RPMI7951 (cell line): ENCODE measurements at regions not wholly inside any gene's neighbourhood (a gene's known extent, or its start where the extent isn't known, plus 50 kb on each side); places are given as distances from the start of the nearest gene placed in this dataset.

Experiments used
- DNase-seq: peaks from one replicate; pipeline ENCODE4 v3.0.0-alpha.2; 2012; ENCODE audit warnings: low read depth

- no peak for DNase-seq
Measured at GRCh38 chr5:87876616-87877015, 392.0 kb downstream of the TMEM161B start.

DNA sequence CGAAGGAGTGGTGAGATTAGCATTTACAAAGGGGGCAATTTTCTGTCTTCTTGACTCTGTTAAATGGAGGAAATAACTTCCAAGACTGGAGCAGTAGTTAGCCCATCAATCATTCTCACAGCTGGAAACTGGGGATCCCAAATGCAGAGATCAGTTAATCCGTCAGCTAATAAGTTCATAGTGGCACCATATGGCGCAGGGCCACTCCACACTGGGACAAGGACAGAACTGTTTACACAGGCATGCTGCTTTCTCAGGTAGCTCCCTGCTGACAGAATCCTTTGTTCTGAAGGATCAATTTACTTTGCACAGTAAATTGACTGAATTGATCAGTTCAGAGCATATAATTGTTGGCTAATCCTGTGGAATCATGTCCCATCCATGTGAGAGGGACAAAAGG lies 395.7 kb downstream of the TMEM161B start:
- no peak for DNase-seq

- no peak for DNase-seq
Measured at GRCh38 chr5:87868792-87869191, 399.9 kb downstream of the TMEM161B start.

DNA sequence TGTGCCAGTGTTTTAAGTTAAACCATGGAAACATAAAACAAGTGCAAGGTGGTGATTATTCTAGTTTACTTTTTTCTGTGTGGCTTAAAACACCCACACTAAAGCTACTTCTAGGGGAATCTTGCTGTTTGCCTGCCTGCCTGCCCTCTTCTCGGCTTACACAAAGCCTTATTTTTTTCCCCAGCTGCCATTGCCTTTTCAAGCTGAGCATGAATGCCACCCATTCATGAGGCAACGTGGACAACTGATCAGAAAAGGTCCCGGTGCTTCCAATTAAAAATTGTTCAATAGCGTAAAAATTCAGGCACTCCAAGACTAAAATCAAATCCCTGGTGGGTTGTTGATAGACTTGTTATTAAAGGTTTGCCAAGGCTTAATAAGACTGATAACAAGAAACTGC lies 401.4 kb downstream of the TMEM161B start:
- no peak for DNase-seq

GRCh38 chr5:87853541-87853940 lies 415.1 kb downstream of the TMEM161B start:
- DNase-seq = no peak

GRCh38 chr5:87851603-87852002 lies 417.0 kb downstream of the TMEM161B start:
- no peak for DNase-seq

DNA sequence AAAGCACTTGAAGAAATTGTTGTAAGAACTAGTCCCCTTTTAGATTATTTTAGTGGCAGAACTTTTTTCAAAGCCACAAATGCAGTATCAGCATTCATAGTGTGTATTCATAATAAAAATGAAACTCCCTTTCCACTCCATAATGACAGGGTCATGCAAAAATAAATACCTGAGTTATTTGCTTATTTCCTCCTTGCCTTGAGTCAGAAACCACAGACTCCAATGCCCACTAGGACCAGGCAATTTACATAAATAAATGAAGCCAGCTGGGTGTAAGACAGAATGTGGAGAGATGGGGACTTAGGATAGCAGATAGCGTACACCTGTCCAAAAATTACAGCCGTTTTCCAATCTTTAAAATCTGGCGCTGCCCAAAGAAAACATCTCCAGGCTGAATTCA lies 417.8 kb downstream of the TMEM161B start:
- no peak for DNase-seq

GRCh38 chr5:87845734-87846133 lies 422.9 kb downstream of the TMEM161B start:
- peak; percentile 33 for DNase-seq

DNA sequence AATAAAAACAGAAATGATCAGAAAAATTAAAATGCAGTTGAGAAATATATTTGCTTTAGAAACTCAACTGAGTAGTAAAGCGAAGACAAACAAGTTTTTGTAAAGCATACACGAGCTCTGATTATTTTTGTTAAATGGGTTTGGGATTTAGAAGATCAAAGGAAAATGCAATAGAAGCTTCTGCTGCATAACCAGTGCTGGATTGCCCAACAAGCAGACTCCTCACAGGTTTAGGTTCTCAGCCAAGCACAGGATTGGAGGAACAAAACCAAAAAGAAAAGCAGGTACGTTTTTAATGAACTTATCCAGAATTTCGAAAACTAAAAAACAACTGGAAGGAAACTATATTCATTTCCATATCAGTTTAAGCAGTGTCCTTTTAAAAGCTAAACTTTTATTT lies 423.8 kb downstream of the TMEM161B start:
- DNase-seq = no peak

- DNase-seq = no peak
Measured at GRCh38 chr5:87844449-87844848, 424.2 kb downstream of the TMEM161B start.

GRCh38 chr5:87836696-87837095 lies 424.0 kb upstream of the CCNH start:
- no peak for DNase-seq

- peak; percentile 14 for DNase-seq
Measured at GRCh38 chr5:87831499-87831898, 418.8 kb upstream of the CCNH start.

GRCh38 chr5:87829217-87829551 lies 416.5 kb upstream of the CCNH start:
- peak; percentile 84 for DNase-seq

- no peak for DNase-seq
Measured at GRCh38 chr5:87828545-87829216, 416.0 kb upstream of the CCNH start.

DNA sequence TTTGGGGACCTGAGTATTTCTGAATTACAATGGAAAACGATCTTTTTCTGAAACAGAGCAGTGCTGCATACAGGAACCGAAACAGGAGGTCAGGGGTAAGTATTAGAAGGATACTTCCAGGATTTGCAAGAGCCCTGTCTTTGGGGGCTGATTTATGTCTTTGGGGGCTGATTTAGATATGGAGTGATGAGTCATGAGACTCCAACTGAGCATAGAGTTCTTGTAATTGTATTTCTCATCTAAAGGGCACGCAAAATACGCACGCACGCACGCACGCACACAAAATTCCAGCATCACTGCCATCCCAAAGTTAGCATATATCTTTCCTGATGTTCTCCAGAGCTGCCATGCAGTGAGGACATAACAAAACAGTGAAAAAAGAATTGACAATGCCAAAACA lies 414.8 kb upstream of the CCNH start:
- peak; percentile 64 for DNase-seq

- no peak for DNase-seq
Measured at GRCh38 chr5:87826507-87826906, 413.8 kb upstream of the CCNH start.

DNA sequence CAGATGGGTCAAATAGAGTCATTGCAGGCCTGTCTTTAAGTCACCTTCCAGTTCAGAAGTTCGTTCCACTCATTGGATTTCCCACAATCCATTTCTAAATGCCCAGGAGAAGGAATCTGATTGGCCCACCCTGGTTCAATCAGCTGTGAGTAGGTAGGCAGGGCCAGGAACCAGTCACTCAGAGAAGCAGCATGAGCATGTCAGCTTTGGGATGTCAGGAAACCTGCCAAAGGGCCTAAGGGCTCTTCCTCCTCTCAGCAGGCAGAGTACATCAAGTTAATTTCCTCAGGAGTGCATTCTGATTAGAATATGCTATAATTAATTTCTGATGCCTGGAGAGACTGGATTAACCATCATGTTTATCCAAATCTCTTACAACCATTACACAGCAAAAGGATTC lies 412.9 kb upstream of the CCNH start:
- peak; percentile 51 for DNase-seq

GRCh38 chr5:87807783-87808182 lies 395.1 kb upstream of the CCNH start:
- DNase-seq = no peak

- DNase-seq = no peak
Measured at GRCh38 chr5:87803352-87803751, 390.6 kb upstream of the CCNH start.

DNA sequence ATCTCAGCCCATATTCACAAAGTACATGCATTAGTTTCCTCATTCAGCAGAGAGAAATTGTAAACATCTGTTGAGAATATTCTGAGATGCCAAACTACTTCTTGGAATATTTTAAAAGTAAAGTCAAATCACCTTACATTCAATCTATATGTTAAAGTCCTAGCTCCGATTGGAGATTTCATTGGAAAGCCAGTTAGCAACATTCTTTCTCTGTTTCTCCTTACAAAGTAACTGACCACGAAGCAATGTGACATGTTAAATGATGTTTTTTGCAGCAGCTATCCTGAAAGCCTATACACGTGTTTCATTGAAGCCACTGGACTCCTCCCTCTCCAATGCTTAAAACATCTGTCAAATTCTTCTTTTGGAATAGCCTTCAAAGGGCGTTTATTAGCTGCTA lies 379.1 kb upstream of the CCNH start:
- no peak for DNase-seq

DNA sequence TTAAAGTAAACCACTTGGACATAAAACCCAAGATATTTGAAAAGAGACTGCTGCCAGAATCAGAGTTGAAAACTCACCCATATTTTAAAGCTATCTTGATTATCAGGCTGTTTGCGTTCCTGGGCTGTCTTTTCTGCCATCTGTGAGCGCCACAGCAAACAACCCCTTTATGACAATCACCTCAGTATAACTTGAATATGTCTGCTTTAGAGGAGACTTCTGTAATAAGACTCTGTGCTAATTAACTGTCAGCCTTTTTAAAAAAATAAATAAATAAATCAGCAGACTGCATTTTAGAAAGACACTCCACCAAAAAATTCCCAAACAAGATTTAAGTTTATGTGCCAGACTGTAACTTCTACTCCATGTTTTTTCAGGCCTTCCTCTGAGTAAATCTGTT lies 375.7 kb upstream of the CCNH start:
- DNase-seq = no peak

- DNase-seq = no peak
Measured at GRCh38 chr5:87787625-87788256, 375.0 kb upstream of the CCNH start.

DNA sequence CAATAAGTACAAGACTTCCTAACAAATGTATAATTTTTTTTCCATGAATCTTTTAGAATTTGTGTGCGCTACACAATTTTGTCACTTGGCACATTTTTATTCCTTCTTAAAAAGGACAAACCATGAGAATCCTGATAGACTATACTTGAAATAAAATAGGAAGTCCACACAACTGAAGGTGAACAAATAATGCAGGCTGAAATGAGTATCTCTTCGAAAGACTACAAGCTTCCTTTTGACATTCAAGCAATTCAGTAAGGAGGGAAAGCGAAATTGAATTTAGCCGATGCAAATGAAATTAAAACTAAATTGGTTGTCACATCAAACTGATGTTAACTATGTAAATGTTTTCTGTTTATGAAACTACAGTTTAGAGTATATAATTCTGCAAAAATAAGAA lies 374.4 kb upstream of the CCNH start:
- DNase-seq = no peak

DNA sequence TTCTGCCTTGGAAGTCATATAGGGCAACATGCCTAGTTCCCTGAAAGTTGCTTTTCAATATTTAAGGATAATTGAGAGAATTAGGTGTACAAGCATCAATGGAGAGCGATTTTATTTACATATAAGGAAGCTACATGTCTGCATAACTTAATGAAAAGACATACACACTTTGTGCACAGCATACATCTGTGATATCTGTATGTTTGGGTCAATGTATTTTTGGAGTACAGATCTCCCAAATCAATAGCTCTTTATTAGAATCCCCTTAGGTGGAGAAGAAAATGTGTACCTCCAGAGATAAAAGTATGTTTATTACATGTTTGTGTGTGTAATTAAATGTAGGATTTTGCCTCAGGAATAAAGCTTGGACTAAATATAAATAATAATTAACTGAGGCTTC lies 373.7 kb upstream of the CCNH start:
- no peak for DNase-seq
